ENCODE measurements at regions not wholly inside any gene's neighbourhood (a gene's known extent, or its start where the extent isn't known, plus 50 kb on each side); places are given as distances from the start of the nearest gene placed in this dataset.

DNA sequence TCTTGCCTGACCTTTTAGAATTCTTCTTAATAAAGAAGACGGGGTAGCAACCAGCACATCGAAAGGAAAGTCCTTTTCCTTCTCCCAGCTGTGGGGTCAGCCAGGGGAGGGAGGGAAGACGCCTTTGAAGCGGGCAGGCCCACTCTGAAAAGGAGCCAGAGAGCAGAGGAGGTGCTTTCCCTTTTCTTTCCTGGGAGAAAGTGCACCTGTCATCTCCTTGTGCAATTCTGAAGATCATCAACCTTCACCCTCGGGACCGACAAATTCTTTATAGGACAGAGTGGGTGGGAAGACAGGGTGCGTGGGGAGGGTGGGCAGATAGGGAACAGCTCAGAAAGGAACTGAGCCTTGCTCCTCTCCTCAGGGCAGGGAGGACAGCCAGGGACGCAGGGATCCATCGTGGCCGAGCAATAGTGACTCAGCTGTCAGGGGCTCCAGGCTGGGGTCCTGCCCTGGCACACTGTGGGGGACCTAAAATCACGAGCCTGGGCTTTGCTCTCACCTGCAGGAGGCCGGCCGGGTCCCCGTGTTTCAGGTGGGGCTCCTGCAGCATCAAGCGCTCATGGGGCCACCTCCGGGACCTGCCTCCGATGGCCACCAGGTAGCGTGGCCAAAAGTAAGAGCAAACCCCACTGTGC lies 141.0 kb downstream of the OLFM1 start:
- Histone ChIP-seq H4K20me1 (ENCODE audit: control insufficient read depth, extremely low read depth, insufficient read depth, low read length) (no peaks in the 10 kb centered on the region), H3K27me3 (ENCODE audit: control insufficient read depth, extremely low read depth, insufficient read depth, low read length) (no peaks in the 10 kb centered on the region), H3K9ac (ENCODE audit: control insufficient read depth, extremely low read depth, insufficient read depth, low read length) (no peak overlapping the region), H3K9me1 (ENCODE audit: control insufficient read depth, extremely low read depth, insufficient read depth, low read length) (no peaks in the 10 kb centered on the region), H2AFZ (ENCODE audit: control insufficient read depth, low read length) (no peak overlapping the region), H3K9me3 (ENCODE audit: control insufficient read depth, low read depth, low read length) (peaks cover 15% of the 10 kb centered on the region), H3K27ac (ENCODE audit: control insufficient read depth, insufficient read depth, low read length) (no peak overlapping the region), H3K4me1 (ENCODE audit: control insufficient read depth, extremely low read depth, insufficient read depth, low read length) (no peaks in the 10 kb centered on the region), H3K79me2 (ENCODE audit: control insufficient read depth, insufficient read depth, low read length) (no peaks in the 10 kb centered on the region), H3K36me3 (ENCODE audit: control insufficient read depth in 2 of 2, extremely low read depth in 1 of 2, insufficient read depth in 2 of 2, low read length in 2 of 2) (no peaks in the 10 kb centered on the region), H3K4me2 (ENCODE audit: control insufficient read depth, extremely low read depth, insufficient read depth, low read depth, low read length) (no peak overlapping the region), H3K4me3 (ENCODE audit: control insufficient read depth in 2 of 3, extremely low read depth in 1 of 3, insufficient read depth in 2 of 3, low read depth in 1 of 3, low read length in 3 of 3) (no peak overlapping the region)
- DNase-seq (ENCODE audit: low read depth, low spot score) (no peak), FAIRE-seq (no peak)
- dilution Hi-C loops (cut with MboI; ENCODE audit: extremely low pct_ligation_motif_present, low sequenced_read_pairs): no loop called here
- TF ChIP-seq, protein P1, sequence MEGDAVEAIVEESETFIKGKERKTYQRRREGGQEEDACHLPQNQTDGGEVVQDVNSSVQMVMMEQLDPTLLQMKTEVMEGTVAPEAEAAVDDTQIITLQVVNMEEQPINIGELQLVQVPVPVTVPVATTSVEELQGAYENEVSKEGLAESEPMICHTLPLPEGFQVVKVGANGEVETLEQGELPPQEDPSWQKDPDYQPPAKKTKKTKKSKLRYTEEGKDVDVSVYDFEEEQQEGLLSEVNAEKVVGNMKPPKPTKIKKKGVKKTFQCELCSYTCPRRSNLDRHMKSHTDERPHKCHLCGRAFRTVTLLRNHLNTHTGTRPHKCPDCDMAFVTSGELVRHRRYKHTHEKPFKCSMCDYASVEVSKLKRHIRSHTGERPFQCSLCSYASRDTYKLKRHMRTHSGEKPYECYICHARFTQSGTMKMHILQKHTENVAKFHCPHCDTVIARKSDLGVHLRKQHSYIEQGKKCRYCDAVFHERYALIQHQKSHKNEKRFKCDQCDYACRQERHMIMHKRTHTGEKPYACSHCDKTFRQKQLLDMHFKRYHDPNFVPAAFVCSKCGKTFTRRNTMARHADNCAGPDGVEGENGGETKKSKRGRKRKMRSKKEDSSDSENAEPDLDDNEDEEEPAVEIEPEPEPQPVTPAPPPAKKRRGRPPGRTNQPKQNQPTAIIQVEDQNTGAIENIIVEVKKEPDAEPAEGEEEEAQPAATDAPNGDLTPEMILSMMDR (optimal IDR thresholded peaks at IDR 0.05 in 1 of 3, IDR thresholded peaks at IDR 0.05 in 1 of 3, conservative IDR thresholded peaks at IDR 0.05 in 1 of 3; ENCODE audit: extremely low read depth in 1 of 3, insufficient read depth in 2 of 3, low read length in 3 of 3): no peak
- no peak for TF ChIP-seq EZH2 (IDR thresholded peaks at IDR 0.05; ENCODE audit: low read length)

DNA sequence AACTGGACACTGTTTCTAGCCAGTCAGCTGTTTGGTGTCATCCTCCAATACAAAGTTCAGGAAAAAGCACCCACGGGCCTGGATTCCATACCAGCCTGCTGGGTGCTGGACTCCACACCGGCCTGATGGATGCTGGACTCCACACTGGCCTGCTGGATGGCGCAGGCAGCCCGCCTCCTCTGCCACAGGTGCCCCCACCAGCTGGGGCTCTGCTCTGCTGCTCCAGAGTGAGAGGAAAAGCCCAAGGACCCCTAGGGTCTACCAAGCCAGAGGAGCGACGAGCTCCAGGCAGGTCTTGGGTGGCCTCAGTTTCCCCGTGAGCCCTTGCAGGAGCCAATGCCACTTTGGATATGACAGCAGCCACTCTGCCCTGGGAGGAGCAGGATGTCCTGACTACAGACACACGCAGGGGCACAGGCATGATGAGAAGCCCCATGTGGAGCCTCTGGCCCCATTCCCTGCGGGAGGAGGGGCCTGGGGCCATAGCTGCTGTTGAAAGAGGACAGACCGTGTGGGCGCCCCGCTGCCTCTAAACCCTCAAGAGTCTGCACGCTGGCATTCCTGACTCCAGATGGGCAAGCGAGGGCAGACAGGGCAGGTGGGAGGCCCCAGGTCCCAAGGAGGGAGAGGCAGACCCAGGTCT lies 141.6 kb downstream of the OLFM1 start:
- dilution Hi-C loops (cut with MboI; ENCODE audit: extremely low pct_ligation_motif_present, low sequenced_read_pairs): no loop called here
- Histone ChIP-seq H3K4me2 (ENCODE audit: control insufficient read depth, extremely low read depth, insufficient read depth, low read depth, low read length) (no peak overlapping the region), H3K27ac (ENCODE audit: control insufficient read depth, insufficient read depth, low read length) (no peak overlapping the region), H2AFZ (ENCODE audit: control insufficient read depth, low read length) (no peak overlapping the region), H3K27me3 (ENCODE audit: control insufficient read depth, extremely low read depth, insufficient read depth, low read length) (no peaks in the 10 kb centered on the region), H3K9me1 (ENCODE audit: control insufficient read depth, extremely low read depth, insufficient read depth, low read length) (no peaks in the 10 kb centered on the region), H3K9me3 (ENCODE audit: control insufficient read depth, low read depth, low read length) (peaks cover 15% of the 10 kb centered on the region), H3K9ac (ENCODE audit: control insufficient read depth, extremely low read depth, insufficient read depth, low read length) (no peak overlapping the region), H3K79me2 (ENCODE audit: control insufficient read depth, insufficient read depth, low read length) (no peaks in the 10 kb centered on the region), H3K4me1 (ENCODE audit: control insufficient read depth, extremely low read depth, insufficient read depth, low read length) (no peaks in the 10 kb centered on the region), H3K4me3 (ENCODE audit: control insufficient read depth in 2 of 3, extremely low read depth in 1 of 3, insufficient read depth in 2 of 3, low read depth in 1 of 3, low read length in 3 of 3) (no peak overlapping the region), H4K20me1 (ENCODE audit: control insufficient read depth, extremely low read depth, insufficient read depth, low read length) (no peaks in the 10 kb centered on the region), H3K36me3 (ENCODE audit: control insufficient read depth in 2 of 2, extremely low read depth in 1 of 2, insufficient read depth in 2 of 2, low read length in 2 of 2) (no peaks in the 10 kb centered on the region)
- DNase-seq (ENCODE audit: low read depth, low spot score): no peak
- no peak for TF ChIP-seq EZH2 (IDR thresholded peaks at IDR 0.05; ENCODE audit: low read length)
- FAIRE-seq: no peak

Measured in keratinocyte (primary cell).